Left ventricle myocardium superior (tissue), 1 donor: ENCODE measurements at regions not wholly inside any gene's neighbourhood (a gene's known extent, or its start where the extent isn't known, plus 50 kb on each side); places are given as distances from the start of the nearest gene placed in this dataset.
"Not testable (repeated sequence)": the region's sequence is repeated elsewhere in the genome, so short reads cannot be mapped to it uniquely, and the experiment has no call there.

Source experiments
- ATAC-seq: fragments of 200-7000 bp; cut with Tn5 transposase; one replicate; pipeline ENCODE4 v1.9.1; 2020; ENCODE audit warnings: mild to moderate bottlenecking, moderate library complexity
- DNase-seq: peaks from one replicate; pipeline ENCODE4 v3.0.0-alpha.2; 2020
- intact Hi-C: fragments of 100-400 bp; cut with micrococcal nuclease; formaldehyde crosslinking; loops from one replicate; pipeline ENCODE4 v1.11.0; 2022
- donor health status: DM: no; HTN: yes; CAD: no; lungs with severe emphysema.

DNA sequence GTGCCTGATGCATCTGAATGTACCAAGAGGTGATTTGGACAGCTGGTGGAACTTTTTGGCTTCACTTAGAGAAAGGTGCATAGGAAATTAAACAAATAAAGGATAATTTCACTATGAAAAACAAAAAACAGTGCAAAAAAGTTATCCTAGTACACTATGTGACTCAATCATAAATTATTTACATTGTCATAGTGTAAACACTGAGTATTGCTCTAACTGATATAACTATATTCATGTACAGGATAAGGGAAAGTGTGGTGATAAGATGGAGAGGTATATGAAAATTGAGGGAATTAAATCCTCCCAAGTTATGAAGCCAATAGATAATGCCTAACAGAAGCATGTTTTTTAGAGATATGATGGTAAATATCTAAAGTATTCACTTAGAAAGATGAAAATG lies 50.2 kb upstream of the CPNE4 start:
- intact Hi-C loops, result no loop called here
- DNase-seq, result no peak
- no peak for ATAC-seq

DNA sequence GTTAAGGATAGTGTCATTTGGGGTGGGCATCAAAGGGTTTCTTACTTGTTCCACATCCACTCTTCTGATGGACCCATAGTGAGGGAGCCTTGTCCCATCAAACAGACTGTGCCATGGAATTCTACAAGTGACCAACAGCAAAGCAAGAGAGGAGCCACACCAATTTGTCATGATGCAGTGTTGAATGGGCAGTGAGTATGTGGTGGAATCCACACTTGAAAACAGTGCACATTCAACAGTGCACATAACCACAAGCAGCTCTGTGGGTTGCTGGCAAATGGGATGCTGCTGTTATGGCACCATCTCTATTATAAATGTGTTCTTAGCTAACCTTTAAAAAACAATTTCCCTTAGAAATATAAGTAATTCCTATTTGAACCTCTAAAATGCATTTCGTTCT lies 52.5 kb upstream of the CPNE4 start:
- ATAC-seq (no peak), DNase-seq (no peak)
- intact Hi-C loops, result no loop called here

DNA sequence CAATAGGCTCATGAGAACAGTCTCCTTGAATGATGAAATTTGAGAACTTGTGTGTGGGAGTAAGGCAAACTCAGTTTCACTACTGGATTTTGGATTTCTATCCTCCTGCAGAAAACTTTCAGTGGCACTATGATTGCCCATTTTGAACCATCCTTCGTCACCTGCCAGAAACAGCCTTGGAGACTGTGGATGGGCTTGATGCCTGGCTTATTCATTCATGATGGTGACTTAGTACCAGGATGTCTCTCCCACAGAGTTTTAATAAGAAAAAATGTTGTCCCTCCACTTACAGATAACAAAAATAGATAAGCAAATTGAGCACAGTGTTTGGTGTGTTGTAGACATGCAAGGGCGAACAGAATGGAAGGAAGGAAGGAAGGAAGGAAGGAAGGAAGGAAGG lies 53.5 kb upstream of the CPNE4 start:
- no peak for DNase-seq
- intact Hi-C loops, result no loop called here
- no peak for ATAC-seq

DNA sequence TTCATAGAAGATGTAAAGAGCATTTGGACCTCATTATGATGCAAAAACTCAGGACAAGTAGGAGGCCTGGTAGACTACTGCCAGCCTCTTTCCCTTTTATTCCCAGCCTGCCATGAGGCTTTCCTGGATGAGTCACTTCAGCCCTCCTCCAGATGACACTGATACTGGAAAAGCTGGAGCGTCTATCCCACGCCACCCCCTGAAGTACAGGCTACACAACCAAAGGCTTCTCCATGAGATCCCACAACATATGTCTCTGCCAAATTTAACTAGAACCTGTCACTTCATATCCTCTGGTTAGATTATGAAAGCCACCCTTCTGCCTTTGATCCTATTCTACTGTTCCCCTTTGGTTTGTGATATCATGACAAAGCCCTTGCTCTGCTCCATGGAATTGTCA lies 56.1 kb upstream of the CPNE4 start:
- intact Hi-C loops, result no loop called here
- no peak for ATAC-seq
- no peak for DNase-seq

DNA sequence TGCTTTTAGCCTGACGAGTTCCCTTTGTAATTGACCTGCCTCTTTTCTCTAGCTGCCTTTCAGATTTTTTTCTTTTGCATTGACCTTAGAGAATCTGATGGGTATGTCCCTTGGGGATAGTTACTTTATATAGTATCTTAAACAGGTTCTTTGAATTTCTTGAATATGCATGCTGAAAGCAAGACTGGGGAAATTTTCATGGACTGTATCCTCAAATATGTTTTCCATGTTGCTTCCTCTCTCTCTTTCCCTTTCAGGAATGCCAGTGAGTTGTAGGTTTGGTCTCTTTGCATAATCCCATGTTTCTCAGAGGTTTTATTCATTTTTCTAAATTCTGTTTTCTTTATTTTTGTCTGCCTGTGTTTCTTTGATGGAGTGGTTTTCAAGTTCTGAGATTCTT lies 81.8 kb upstream of the CPNE4 start:
- intact Hi-C loops, result no loop called here
- DNase-seq (no peak), ATAC-seq (no peak)

DNA sequence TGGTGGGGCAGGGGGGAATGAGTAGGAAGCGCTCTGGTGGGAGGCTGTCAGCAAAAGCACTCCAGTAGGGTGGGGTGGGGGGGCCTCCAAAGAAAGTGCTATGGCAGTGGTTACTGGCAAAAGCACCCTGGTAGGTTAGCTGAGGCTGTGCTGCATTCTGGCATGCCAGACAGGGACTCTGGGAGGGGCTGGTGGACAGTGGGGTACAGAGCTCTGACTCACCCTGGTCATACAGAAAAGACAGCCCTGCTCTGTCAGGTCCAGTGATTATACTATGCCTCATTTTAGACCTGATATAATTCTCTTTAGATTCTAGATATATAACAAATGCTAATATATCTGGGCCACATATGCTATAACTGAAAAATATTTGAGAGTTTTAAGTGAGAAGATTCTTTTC lies 82.8 kb upstream of the CPNE4 start:
- intact Hi-C loops, result no loop called here
- ATAC-seq (no peak), DNase-seq (no peak)

DNA sequence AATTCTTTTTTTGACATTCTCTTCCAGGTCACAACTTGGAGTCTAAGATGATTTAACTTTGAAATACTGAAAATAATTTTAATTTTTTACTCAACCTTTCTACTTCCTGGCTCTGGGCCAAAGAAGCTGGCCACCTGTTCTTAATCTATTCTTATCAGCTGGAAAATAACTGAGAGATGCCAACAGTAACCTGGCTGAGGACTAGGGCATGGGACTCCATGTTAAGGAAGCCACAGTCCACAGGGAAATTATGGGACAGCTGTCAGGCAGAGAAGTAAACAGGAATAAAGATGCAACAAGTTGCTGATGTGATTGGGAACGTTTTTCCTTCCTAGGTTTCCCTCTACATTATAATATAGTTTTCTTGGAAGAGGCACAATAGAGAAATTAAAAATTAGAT lies 84.7 kb upstream of the CPNE4 start:
- no peak for DNase-seq
- no peak for ATAC-seq
- intact Hi-C loops, result no loop called here

DNA sequence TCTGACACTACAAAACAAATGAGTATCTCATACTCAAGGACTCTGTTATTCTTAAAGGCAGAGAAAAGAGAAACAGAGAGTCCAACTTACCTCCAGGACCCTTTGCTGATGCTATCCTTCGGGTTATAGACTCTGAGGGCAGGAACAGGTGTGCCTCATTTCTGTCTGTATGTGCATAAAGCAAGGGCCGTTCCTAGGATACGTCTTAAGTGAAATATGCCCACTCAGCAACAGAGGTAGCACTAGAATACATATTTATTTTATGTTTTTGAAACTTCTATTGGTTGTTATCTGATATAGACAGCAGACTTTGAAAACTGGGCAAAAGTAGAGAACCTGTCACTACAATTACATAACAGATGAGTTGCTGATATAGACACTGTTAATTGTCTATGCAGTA lies 89.3 kb upstream of the CPNE4 start:
- ATAC-seq, result no peak

DNA sequence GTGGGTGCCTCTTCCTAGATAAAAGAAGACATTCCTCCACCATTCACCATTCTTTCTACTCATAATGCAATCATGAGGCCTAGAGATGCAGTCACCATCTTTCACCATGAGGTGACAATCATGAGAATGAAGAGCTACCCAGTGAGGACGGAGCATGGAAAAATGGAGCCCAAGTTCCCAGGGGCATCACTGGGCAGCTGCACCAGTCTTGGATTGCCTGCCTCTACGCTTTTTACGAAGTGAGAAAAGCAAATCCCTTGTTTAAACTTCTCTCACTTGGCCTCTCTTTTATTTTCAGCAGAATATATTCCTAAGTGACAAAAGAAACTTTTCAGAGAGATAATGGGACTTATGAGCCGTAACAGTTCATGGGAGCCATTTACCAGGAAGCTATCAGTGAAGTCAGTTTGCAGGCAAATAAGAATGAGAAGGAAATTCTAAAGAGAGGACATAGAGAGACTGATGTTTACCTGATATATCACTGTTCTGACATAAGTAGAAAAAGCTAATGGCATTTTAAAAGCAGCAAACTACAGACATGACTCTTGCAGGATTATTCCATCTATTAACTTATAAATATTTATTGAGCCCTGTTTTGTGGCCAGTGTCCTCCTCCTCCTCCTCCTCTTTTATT lies 90.0 kb upstream of the CPNE4 start:
- intact Hi-C loops, result no loop called here
- ATAC-seq, result no peak
- no peak for DNase-seq

More for the DNA sequence above, 89.3 kb upstream of the CPNE4 start:
- no peak for DNase-seq
- intact Hi-C loops, result no loop called here

GRCh38 chr3:132134611-132135010 lies 99.8 kb upstream of the CPNE4 start:
- intact Hi-C loops, result no loop called here
- DNase-seq (no peak), ATAC-seq (no peak)

DNA sequence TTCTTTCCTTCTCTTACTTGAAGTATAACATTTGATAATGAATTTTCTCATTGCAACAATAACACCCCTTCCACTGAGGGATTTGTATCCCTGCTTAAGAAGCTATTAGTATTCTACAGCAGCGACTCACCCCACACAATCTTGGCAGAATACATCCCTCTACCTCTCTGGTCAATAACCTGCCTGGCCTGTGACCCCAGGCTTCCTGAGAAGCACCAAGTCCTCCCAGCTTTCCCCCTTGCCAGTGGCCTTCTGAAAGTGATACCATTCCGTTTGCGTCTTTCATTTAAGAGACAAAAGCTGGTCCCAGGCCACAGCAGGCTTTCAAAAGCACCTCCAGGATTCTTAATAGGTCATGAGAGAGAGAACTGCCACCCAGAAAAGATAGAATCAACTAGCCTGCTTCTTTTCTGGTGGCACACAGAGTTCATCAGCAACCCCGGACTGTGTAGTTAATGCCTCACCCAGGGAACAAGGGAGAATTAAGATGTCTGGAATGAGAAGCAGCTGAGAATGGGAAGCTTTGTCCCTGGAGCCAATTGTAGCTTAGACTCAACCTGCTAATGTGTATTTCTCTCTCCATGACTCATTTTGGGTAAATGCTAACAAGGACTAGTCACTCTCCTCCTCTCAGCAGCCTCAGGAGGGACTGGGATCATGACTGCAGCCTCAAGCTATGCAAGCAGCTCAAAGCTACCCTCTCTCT lies 101.0 kb upstream of the CPNE4 start:
- ATAC-seq (no peak), DNase-seq (no peak)
- intact Hi-C loops, result no loop called here

DNA sequence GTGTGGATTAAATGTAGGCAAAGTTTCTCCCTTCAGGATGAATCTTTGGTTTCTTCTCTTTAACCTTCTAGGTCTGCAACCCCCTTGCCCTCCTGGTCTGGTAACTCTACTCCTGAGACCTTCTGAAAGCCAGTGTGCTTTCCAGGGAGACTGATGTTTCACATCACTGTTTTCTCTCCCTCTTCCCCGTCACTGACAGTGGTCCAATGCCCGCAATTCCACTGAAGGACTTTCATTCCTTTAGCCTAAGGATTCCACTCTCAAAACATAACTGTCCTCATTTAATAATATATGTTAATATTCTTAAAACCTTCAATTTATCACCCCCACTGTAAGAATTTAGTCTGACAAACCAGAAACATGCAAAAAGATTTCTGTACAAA lies 101.5 kb upstream of the CPNE4 start:
- ATAC-seq (no peak), DNase-seq (no peak)

DNA sequence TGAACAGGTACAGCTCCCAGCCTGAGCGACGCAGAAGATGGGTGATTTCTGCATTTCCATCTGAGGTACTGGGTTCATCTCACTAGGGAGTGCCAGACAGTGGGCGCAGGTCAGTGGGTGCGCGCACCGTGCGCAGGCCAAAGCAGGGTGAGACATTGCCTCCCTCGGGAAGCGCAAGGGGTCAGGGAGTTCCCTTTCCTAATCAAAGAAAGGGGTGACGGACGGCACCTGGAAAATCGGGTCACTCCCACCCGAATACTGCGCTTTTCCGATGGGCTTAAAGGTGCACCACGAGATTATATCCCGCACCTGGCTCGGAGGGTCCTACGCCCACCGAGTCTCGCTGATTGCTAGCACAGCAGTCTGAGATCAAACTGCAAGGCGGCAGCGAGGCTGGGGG lies 102.1 kb upstream of the CPNE4 start:
- DNase-seq, ATAC-seq, intact Hi-C loops: not testable (repeated sequence)

More for the DNA sequence above, 101.5 kb upstream of the CPNE4 start:
- intact Hi-C loops, result no loop called here

- intact Hi-C loops, result no loop called here
- DNase-seq (no peak), ATAC-seq (no peak)
Measured at GRCh38 chr3:132145833-132146232, 111.0 kb upstream of the CPNE4 start.

DNA sequence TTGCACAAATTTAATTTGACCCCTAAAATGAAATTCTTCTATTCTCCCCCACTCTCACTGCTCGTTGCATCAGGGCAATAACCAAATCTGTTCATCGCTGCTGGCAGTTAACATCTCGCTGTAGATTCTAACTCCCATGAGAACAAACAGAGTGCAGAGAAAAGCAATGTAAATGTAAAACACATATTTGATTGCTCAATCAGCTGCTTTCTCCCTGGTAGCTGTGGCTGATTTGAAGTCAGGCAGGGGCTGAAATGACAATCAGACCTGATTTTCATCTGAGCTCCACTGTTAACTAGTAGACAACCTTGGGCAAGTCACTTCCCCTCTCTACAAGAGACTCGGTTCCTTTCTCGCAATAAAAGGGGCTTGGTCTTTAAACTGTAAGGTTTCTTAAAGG lies 119.8 kb upstream of the CPNE4 start:
- intact Hi-C loops, result no loop called here
- DNase-seq (no peak), ATAC-seq (no peak)

DNA sequence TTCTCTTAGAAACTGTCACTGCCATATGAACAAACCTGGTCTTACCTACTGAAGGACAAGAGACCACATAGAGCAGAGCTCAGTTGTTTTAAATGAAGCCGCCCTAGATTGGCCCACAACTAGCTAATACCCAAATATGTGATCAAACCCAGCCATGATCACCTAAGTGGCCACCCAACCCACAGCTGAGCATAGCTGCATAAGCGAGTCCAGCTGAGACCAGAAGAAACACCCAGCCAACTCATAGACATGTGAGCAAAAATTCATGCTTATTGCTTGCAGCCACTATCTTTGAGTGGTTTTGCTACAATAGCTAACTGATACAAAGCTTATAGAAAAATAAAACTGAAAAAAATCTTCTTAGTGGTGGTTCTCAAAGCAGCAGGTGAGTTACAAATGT lies 124.3 kb upstream of the CPNE4 start:
- DNase-seq (no peak), ATAC-seq (no peak)
- intact Hi-C loops, result no loop called here

GRCh38 chr3:132160198-132160597 lies 125.4 kb upstream of the CPNE4 start:
- intact Hi-C loops, result no loop called here
- DNase-seq, result no peak
- no peak for ATAC-seq

DNA sequence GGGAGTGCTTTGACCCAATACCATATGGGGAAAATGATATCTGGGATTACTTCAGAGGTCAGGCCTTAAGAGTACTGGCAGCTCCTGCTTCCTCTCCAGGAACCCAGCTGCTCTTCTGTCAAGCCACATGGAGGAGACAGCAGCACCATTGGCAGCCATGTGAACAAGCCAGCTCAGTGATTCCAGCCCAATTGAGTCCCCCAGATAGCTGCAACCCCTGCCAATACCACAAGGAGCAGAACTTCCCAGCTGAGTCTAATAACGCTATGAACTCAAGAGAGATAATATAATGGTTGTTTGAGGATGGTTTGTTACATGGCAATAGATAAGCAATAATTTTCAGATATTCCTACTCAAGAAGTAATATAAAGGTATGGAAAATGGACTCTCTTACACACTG lies 126.8 kb upstream of the CPNE4 start:
- intact Hi-C loops, result no loop called here
- DNase-seq, result no peak
- no peak for ATAC-seq

GRCh38 chr3:132164469-132165092 lies 129.8 kb upstream of the CPNE4 start:
- ATAC-seq (no peak), DNase-seq (no peak)
- intact Hi-C loops, result no loop called here

- intact Hi-C loops, result no loop called here
- ATAC-seq (no peak), DNase-seq (no peak)
Measured at GRCh38 chr3:132167870-132168269, 133.1 kb upstream of the CPNE4 start.

DNA sequence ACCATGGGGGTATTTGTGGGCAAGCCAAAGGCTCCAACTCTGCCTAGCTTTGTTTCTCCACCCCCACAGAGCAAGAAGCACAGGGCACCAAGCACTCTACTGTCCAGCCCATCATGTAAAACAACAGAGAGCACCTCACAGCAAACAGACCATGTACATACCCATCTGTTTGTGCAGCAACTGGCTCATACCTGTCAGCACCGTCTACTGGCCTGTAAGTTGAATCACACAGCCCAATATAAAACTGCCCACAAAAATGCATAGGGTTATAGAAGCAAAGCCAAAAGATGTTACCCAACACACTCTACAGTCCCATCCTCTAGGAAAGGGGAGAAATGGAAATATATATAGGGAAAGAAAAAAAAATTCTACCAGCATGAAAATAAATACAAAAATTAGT lies 139.7 kb upstream of the CPNE4 start:
- no peak for ATAC-seq
- no peak for DNase-seq
- intact Hi-C loops, result no loop called here
